Stomach (tissue), 8 donors: ENCODE measurements at regions not wholly inside any gene's neighbourhood (a gene's known extent, or its start where the extent isn't known, plus 50 kb on each side); places are given as distances from the start of the nearest gene placed in this dataset.

Experiments
- DNase-seq, 2 donors: peaks; one replicate each; pipeline versions ENCODE4 v3.0.0 to v3.0.0-alpha.2; 2013 to 2019
- H3K27ac ChIP-seq, 5 donors: fragments of 200-600 bp in 4 of 5; sonication (generic) in 4 of 5; one replicate each; pipeline ENCODE4 v1.5.1; 2013 to 2019; ENCODE audit warnings: mild to moderate bottlenecking in 1 of 5, moderate library complexity in 1 of 5
- H3K27me3 ChIP-seq, 3 donors: fragments of 200-600 bp; sonication (generic); one replicate each; pipeline ENCODE4 v1.5.1; 2017 to 2019; ENCODE audit warnings: mixed run types in 1 of 3
- H3K36me3 ChIP-seq, 4 donors: fragments of 200-600 bp; sonication (generic); 1 replicate in 3 of 4; 2 replicates in 1 of 4; pipeline ENCODE4 v1.5.1; 2016 to 2019
- H3K4me1 ChIP-seq, 4 donors: fragments of 200-600 bp; sonication (generic); one replicate each; pipeline ENCODE4 v1.5.1; 2016 to 2019
- H3K4me3 ChIP-seq, 4 donors: fragments of 200-600 bp; sonication (generic) in 3 of 4; one replicate each; pipeline ENCODE4 v1.5.1; 2016 to 2019; ENCODE audit warnings: mild to moderate bottlenecking in 1 of 4
- H3K9me3 ChIP-seq, 4 donors: fragments of 200-600 bp; sonication (generic); one replicate each; pipeline ENCODE4 v1.5.1; 2016 to 2019
- EP300 ChIP-seq: sonication (generic); formaldehyde crosslinking; IDR thresholded peaks from one replicate; pipeline ENCODE4 v1.6.1; 2017; ENCODE audit warnings: antibody characterized with exemption
- POLR2A ChIP-seq, 4 donors: fragments of 450-650 bp; IDR thresholded peaks; one replicate each; pipeline ENCODE4 v1.6.1; 2016; ENCODE audit warnings: antibody characterized with exemption in 4 of 4, control low read depth in 2 of 4, mild to moderate bottlenecking in 1 of 4, moderate library complexity in 1 of 4
- POLR2AphosphoS5 ChIP-seq, 3 donors: sonication (generic); formaldehyde crosslinking; IDR thresholded peaks; one replicate each; pipeline ENCODE4 v1.6.1; 2016; ENCODE audit warnings: antibody characterized with exemption in 3 of 3
- WGBS, 5 donors: extraction: QIAGEN DNeasy Blood & Tissue Kit in 3 of 5; methylation state at CpG; one replicate each; pipeline versions ENCODE4 v1.1.5 to v1.1.7; 2013 to 2018; 5-methylcytosine and 5-hydroxymethylcytosine counted together
- intact Hi-C: fragments of 100-400 bp; cut with DNase I; formaldehyde crosslinking; loops from one replicate; pipeline ENCODE4 v1.15.1; 2023; ENCODE audit warnings: low total_unique reads
- TF ChIP-seq, protein P1 (sequence below), 7 experiments: fragments of 450-650 bp in 4 of 7; fragments of 200-600 bp in 3 of 7; sonication (generic) in 3 of 7; IDR thresholded peaks; one replicate each; pipeline ENCODE4 v1.5.1; 2016 to 2019; ENCODE audit warnings: antibody characterized with exemption in 7 of 7, control low read depth in 2 of 7, mild to moderate bottlenecking in 1 of 7
- donor health status: healthy with polysubstance abuse.
- donor health status: Bipolar disorder and iron deficiency.
- donor health status: healthy.

DNA sequence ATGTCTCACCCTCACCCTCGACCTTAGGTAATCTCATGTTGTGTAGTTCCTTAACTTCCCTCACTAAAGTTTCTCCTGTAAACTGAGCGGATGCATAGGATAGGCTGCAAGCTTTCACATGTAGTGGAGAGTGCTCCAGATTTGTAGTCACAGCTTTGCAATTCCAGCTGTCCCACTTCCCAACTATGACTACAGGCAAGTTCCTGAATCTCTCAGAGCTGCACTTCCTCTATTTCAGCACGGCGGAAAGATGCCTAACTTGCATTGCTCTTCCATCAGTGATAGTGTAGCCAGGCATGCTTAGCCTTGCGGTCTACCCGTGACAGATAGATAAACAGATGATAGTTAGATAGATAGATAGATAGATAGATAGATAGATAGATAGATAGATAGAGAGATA lies 183.1 kb upstream of the CCDC68 start:
- Histone ChIP-seq H3K4me1 (no peaks in the 10 kb centered on the region), H3K27ac (no peak overlapping the region), H3K9me3 (no peaks in the 10 kb centered on the region), H3K36me3 (no peaks in the 10 kb centered on the region), H3K27me3 (no peaks in the 10 kb centered on the region), H3K4me3 (no peak overlapping the region)
- peak in 1 of 2 donors; percentile 41 for DNase-seq
- no peak for TF ChIP-seq EP300
- TF ChIP-seq POLR2AphosphoS5 (IDR thresholded peaks at IDR 0.05) = no peak
- TF ChIP-seq, protein P1, sequence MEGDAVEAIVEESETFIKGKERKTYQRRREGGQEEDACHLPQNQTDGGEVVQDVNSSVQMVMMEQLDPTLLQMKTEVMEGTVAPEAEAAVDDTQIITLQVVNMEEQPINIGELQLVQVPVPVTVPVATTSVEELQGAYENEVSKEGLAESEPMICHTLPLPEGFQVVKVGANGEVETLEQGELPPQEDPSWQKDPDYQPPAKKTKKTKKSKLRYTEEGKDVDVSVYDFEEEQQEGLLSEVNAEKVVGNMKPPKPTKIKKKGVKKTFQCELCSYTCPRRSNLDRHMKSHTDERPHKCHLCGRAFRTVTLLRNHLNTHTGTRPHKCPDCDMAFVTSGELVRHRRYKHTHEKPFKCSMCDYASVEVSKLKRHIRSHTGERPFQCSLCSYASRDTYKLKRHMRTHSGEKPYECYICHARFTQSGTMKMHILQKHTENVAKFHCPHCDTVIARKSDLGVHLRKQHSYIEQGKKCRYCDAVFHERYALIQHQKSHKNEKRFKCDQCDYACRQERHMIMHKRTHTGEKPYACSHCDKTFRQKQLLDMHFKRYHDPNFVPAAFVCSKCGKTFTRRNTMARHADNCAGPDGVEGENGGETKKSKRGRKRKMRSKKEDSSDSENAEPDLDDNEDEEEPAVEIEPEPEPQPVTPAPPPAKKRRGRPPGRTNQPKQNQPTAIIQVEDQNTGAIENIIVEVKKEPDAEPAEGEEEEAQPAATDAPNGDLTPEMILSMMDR (IDR thresholded peaks at IDR 0.05) = no peak
- no peak for TF ChIP-seq POLR2A (IDR thresholded peaks at IDR 0.05)
- intact Hi-C loops = no loop called here
- 76 to 82% (median 79%) methylated on average over 6 of the region's 6 CpGs for WGBS, 5 donors

DNA sequence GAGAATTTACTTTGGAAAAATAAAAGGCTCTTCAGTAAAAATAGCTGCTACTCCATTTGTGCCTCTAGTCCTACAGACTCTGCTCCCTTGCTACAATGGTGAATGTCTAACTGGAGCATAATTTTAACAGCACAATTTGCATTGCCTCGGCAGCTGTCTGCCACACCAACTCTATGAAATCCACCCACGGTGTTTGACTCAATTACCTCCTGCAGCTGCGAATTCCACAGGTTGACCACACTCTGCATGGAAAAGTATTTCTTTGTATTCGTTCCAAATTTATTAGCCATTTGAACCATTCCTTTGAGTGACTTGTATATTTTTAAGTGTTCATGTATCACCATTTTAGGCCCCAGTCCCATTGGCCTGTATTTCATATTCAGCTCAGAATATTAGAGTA lies 182.1 kb upstream of the CCDC68 start:
- intact Hi-C loops = no loop called here
- Histone ChIP-seq H3K4me3 (no peak overlapping the region), H3K4me1 (no peaks in the 10 kb centered on the region), H3K9me3 (no peaks in the 10 kb centered on the region), H3K27me3 (no peaks in the 10 kb centered on the region), H3K36me3 (no peaks in the 10 kb centered on the region), H3K27ac (no peak overlapping the region)
- DNase-seq = no peak
- TF ChIP-seq EP300 = no peak
- TF ChIP-seq, protein P1 (IDR thresholded peaks at IDR 0.05) = no peak
- TF ChIP-seq POLR2A (IDR thresholded peaks at IDR 0.05) = no peak
- no peak for TF ChIP-seq POLR2AphosphoS5 (IDR thresholded peaks at IDR 0.05)
- WGBS, 5 donors = 75 to 89% (median 86%) methylated on average over 4 of the region's 4 CpGs

DNA sequence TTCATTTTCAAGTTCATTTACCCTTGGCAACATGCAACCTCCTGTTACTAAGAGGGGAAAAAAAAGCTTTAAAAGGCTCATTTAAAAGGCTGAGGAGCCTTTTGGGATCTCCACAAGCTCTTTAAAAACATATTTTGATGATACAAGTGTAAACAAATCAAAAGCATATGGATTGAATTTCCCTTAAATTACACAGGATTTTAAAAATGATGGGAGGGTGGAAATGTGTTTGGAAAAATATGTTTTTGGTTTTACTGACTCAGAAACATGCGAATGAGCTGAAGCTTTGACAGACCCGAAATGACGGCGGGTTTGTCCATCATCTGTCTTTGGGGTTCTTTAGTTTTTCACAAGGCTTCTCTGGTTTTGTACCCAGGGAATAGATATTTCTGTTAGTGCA lies 180.6 kb upstream of the CCDC68 start:
- no peaks in the 10 kb centered on the region for H3K9me3 ChIP-seq
- H3K4me1 ChIP-seq = no peaks in the 10 kb centered on the region
- TF ChIP-seq, protein P1 (IDR thresholded peaks at IDR 0.05) = no peak
- no peak for TF ChIP-seq EP300
- no peak for TF ChIP-seq POLR2AphosphoS5 (IDR thresholded peaks at IDR 0.05)
- no peak for TF ChIP-seq POLR2A (IDR thresholded peaks at IDR 0.05)
- intact Hi-C loops = no loop called here
- H3K36me3 ChIP-seq = no peaks in the 10 kb centered on the region
- DNase-seq = no peak
- 70 to 94% (median 78%) methylated on average over 4 of the region's 4 CpGs for WGBS, 5 donors
- no peaks in the 10 kb centered on the region for H3K27me3 ChIP-seq
- no peak overlapping the region for H3K27ac ChIP-seq
- no peak overlapping the region for H3K4me3 ChIP-seq

DNA sequence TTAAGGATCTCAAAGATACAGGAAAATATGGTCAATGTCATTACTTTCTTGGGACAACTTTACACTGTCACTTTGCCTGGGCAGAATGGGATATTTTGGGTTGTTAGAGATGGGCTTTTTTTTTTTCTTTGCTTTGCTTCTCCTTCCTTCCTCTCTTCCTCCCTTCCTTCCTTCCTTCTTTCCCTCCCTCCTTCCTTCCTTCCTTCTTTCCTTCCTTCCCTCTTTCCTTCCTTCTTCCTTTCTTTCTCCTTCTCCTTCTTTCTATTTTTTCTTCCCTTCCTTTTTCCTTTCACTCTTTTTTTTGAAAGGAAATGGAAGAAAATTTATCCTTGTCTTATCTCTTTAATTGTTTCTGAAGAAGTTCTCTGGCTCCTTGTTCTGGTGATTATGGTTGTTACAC lies 180.0 kb upstream of the CCDC68 start:
- TF ChIP-seq POLR2AphosphoS5 (IDR thresholded peaks at IDR 0.05) (no peak), POLR2A (IDR thresholded peaks at IDR 0.05) (no peak), EP300 (no peak)
- TF ChIP-seq, protein P1 (IDR thresholded peaks at IDR 0.05) = no peak
- no peaks in the 10 kb centered on the region for H3K27me3 ChIP-seq

DNA sequence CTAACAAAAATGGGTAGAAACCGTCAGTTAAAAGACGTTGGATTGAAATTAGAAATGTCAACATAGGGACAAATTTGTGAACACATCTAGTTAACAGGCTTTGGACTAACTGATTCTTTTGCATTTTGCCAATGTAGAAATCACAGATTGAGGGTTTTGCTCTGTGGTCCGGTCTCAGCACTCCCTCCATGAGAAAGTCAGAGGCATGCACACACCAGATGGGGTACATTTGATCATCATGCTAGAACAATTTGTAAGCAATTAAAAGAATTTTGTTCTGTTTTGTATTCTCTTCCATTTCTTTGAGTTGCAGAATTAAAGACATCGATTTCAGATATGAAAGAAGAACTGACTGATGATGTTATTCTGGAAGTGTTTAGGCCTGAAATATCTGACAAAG lies 179.1 kb upstream of the CCDC68 start:
- WGBS, 5 donors = 82 to 89% (median 85%) methylated on average over 4 of the region's 4 CpGs

More for the DNA sequence above, 180.0 kb upstream of the CCDC68 start:
- Histone ChIP-seq H3K4me3 (no peak overlapping the region), H3K27ac (no peak overlapping the region), H3K9me3 (no peaks in the 10 kb centered on the region), H3K4me1 (no peaks in the 10 kb centered on the region), H3K36me3 (no peaks in the 10 kb centered on the region)
- intact Hi-C loops = no loop called here
- no peak for DNase-seq

More for the DNA sequence above, 179.1 kb upstream of the CCDC68 start:
- TF ChIP-seq, protein P1 (IDR thresholded peaks at IDR 0.05) = no peak
- TF ChIP-seq EP300 (no peak), POLR2AphosphoS5 (IDR thresholded peaks at IDR 0.05) (no peak), POLR2A (IDR thresholded peaks at IDR 0.05) (no peak)
- Histone ChIP-seq H3K27ac (no peak overlapping the region), H3K4me1 (no peaks in the 10 kb centered on the region), H3K36me3 (no peaks in the 10 kb centered on the region), H3K4me3 (no peak overlapping the region), H3K9me3 (no peaks in the 10 kb centered on the region), H3K27me3 (no peaks in the 10 kb centered on the region)
- intact Hi-C loops = no loop called here
- no peak for DNase-seq
